Hematopoietic multipotent progenitor cell treated with erythropoietin and hydrocortisone succinate and interleukin-3 and kit ligand, for 6 days (in vitro differentiated cells): ENCODE measurements at regions not wholly inside any gene's neighbourhood (a gene's known extent, or its start where the extent isn't known, plus 50 kb on each side); places are given as distances from the start of the nearest gene placed in this dataset.

Experiments
- DNase-seq: peaks from one replicate; pipeline ENCODE4 v3.0.0-alpha.2; 2015

DNA sequence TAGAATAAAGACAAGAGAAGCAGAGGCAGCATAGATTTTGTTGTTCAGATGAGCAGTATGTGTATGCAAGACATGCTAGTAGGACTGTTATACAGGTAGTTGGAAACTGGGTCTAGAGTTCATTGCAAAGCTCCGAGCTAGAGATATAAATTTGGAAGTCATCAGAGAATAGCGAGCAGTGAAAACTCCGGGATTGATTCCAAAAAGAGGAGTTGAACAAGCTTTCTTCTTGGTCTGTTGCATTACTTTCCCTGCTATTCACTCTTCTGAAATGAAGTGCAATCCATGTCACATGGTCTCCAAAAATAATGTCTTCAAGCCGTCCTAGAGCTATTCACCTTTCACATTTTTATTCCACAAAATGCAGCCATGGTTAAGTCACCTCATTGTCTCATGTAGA is 67.9 kb upstream of the ZNF462 start:
- DNase-seq = no peak

DNA sequence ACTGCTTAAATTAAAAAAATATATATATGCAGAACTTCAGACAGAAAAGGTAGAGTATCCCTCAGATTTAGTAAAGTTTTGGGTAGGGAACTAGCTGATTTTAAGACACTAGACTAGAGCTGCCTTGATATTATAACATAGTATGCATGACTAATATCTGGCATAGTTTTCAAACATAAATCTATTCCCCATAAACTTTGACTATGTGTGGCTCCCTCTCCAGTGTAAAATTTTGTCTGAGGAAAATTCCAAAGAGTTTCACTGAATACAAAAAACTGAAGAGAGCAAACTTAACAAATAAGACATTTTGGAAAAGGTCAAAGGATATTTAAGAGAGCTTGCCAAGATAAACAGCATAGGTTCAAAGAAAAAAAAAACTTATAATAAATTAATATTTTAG is 66.2 kb upstream of the ZNF462 start:
- DNase-seq = no peak

DNA sequence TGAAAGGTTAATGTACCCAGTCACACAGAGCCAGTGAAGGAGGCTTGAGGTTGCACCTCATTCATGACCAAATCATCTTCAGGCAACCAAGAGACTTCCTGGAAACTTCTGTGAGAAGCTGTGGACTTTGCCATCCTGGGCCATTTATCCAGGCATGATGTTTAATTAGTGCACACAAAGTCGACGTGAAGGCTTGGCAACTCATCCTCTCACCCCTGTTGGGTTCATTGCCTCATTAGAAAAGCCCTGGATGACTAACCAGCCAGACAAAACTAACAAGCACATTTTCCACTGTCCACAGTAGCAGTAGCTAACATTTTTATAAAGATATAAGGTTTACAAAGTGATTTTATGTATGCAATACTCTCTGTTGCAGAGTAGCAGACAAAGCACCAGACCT is 65.7 kb upstream of the ZNF462 start:
- DNase-seq = no peak

DNA sequence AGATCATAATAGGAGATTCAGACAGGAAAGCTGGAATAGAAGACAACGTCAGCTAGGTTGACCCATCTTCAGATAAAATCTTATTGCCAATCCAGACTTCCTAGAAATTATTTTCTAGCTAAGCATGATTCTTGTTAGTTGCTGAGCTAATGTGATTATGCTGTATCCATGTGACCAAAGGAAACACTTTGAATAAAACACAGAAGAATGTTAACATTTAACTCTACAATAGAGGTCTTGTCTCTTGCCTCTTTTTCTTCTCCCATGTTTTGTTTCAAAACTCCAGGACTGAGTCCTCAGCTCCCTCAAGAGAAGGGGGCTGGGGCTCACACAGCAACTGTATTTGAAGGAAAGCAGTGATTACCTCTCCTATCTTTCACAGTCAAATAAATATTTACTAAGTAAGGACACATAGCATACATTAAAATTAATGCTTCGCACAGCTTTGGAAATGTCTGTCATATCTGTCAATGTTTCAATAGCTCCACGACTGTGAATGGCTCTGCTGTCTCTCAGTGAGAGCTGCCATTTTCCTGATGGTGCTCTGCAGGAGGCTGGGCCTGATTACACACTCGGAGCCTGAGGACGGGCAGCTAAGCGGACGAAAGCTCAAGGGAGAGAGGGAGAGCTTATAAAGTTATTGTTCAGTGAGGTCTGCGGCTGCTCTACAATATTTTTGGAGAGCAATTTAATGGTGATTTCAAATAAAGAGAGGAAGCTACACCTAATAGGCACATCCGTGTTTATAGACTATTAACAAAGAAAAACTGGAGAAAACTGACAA is 64.8 kb upstream of the ZNF462 start:
- no peak for DNase-seq

DNA sequence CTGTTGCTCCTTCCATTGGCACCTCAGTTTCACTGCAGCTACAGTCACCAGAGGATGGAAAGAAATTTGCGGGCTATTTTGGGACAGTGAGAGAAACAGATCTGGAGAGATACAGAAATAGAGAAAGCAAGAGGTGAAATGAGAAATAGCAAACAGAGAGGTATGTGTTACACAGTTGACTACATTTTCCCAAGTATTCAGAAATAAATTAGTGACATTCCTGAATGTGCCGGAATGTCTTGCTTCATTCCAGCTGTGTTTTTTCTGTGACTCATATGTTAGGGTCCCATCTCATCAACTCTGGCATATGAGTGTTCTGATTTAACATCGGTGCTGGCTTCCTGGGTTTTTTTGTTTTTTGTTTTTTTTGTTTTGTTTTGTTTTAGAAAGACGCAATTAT is 63.8 kb upstream of the ZNF462 start:
- DNase-seq = no peak

DNA sequence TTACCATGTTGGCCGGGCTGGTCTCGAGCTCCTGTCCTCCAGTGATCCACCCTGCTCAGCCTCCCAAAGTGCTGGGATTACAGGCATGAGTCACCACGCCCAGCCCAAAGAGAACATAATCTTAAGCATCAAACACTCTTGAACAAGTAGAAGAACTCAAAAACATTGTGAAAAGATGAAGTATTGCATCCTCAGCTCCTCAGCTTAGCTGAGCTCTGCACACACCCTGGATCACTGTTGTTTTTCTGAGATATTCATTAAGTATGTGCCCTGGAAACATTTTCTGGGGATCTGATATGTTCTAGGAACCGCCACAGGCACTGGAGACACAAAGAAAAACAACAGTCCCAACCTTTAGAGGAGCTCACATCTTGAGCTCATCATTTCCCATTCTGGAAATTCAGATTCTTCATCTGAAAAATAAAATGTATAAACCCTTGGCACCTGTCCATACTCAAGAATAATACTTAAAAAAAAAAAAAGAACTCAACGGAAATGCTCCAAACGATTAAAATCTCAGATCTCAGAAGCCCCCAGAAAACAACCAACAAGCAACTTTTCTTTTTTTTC is 62.2 kb upstream of the ZNF462 start:
- DNase-seq = no peak

DNA sequence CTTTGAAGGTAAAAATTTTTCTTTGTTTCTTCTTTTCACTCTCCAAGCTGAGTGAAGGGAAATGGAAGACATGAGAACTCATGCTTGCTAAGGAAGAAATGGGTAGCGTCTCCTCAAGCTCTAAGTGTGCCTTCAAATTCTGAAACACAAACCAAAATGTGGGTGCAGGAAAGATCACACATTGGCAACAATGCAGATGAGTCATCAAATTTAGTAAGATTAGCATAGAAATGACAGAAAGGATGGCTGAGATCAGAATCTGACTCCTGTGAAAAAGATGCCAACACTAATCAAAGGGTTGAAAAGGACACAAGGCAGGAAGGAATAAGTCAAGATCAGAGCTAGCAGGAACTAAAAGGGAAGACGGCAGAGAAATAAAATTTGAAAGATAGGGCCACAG is 61.1 kb upstream of the ZNF462 start:
- no peak for DNase-seq
